ENCODE measurements at regions not wholly inside any gene's neighbourhood (a gene's known extent, or its start where the extent isn't known, plus 50 kb on each side); places are given as distances from the start of the nearest gene placed in this dataset.

DNA sequence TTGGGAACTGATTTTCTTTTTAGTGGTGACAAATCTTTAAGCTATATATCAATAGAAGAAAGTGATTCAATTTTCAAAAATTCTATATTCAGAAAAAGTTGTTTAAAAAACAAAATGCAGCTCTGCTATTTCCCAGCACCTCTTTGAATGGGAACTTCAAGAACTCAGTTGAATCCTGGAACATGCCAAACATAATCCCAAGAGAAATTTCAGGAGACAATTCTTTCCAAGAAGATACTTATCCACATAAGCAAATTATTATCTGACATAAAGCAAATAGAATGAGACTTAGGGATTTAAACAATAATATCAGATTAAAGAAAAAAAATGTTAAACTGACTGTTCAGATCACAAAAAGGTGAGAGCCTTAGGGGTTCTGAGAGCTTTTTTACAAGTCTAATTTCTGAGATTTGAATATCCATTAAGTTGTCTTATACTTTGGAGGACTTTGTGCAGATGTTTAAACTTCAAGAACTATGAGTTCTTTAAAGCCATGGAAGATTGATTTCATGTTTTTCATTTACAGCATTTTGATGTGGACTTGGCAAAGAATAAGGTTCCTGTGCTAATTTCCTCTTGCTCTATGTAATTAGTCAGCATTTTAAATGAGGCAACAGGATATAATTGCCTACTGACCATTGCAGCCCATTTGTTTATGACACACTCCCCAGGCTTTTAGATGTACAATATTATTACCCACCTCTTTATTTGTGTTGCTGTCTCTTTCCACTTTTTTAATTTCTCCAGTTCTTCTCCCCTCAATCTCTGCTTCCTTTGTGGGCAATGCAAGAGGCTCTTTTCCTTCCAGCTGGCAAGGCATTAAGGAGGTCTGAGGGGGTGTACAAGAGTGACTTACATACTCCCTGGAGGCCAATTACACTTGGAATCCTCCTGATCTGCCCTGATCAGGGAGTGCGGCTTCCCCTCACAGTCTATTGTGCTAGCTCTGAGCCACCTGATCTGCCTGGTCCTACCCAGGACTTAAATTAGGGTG lies 419.1 kb downstream of the NR2F1-AS1 start:
- TF ChIP-seq, protein P1, sequence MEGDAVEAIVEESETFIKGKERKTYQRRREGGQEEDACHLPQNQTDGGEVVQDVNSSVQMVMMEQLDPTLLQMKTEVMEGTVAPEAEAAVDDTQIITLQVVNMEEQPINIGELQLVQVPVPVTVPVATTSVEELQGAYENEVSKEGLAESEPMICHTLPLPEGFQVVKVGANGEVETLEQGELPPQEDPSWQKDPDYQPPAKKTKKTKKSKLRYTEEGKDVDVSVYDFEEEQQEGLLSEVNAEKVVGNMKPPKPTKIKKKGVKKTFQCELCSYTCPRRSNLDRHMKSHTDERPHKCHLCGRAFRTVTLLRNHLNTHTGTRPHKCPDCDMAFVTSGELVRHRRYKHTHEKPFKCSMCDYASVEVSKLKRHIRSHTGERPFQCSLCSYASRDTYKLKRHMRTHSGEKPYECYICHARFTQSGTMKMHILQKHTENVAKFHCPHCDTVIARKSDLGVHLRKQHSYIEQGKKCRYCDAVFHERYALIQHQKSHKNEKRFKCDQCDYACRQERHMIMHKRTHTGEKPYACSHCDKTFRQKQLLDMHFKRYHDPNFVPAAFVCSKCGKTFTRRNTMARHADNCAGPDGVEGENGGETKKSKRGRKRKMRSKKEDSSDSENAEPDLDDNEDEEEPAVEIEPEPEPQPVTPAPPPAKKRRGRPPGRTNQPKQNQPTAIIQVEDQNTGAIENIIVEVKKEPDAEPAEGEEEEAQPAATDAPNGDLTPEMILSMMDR (IDR thresholded peaks at IDR 0.05; ENCODE audit: extremely low read depth in 1 of 2, insufficient read depth in 1 of 2, low read depth in 1 of 2, low read length in 2 of 2) = no peak
- no peak for TF ChIP-seq MYC (IDR thresholded peaks at IDR 0.05; ENCODE audit: low read depth, low read length)
- no peak for TF ChIP-seq POLR2A (IDR thresholded peaks at IDR 0.05; ENCODE audit: low read depth, low read length)
- peak; percentile 53 for TF ChIP-seq POLR2AphosphoS5 (IDR thresholded peaks at IDR 0.05; ENCODE audit: insufficient read depth, low read depth, low read length)
- no peak for TF ChIP-seq EZH2 (IDR thresholded peaks at IDR 0.05; ENCODE audit: borderline replicate concordance, low read depth, low read length, severe bottlenecking)
- peak; percentile 45 for TF ChIP-seq GATA2 (IDR thresholded peaks at IDR 0.05; ENCODE audit: insufficient read depth, insufficient read length, low read depth, low read length)
- TF ChIP-seq, protein P2, sequence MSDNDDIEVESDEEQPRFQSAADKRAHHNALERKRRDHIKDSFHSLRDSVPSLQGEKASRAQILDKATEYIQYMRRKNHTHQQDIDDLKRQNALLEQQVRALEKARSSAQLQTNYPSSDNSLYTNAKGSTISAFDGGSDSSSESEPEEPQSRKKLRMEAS (IDR thresholded peaks at IDR 0.05; ENCODE audit: insufficient read depth, insufficient read length) = no peak
- peak; percentile 36 for TF ChIP-seq JUN (IDR thresholded peaks at IDR 0.05; ENCODE audit: borderline replicate concordance, insufficient read depth, insufficient read length, low read depth)
- TF ChIP-seq FOS (IDR thresholded peaks at IDR 0.05; ENCODE audit: borderline replicate concordance, insufficient read depth, low read length) = peak; percentile 50

Measured in endothelial cell of umbilical vein (primary cell).